DND-41 (cell line): ENCODE measurements at regions not wholly inside any gene's neighbourhood (a gene's known extent, or its start where the extent isn't known, plus 50 kb on each side); places are given as distances from the start of the nearest gene placed in this dataset.

Source experiments
- EZH2 ChIP-seq: IDR thresholded peaks from 3 replicates; pipeline ENCODE4 v1.6.1; 2012; ENCODE audit warnings: borderline replicate concordance, low read depth, mild to moderate bottlenecking, moderate library complexity, low read length, inconsistent platforms; ENCODE audit not compliant: severe bottlenecking
- TF ChIP-seq, protein P1 (sequence below): IDR thresholded peaks from 2 replicates; pipeline ENCODE4 v1.5.1; 2012; ENCODE audit warnings: borderline replicate concordance, low read length, moderate library complexity, mild to moderate bottlenecking; ENCODE audit not compliant: poor library complexity, severe bottlenecking; ENCODE audit errors: extremely low read depth

GRCh38 chr20:8938532-8938931 is 130.4 kb upstream of the PLCB4 start:
- TF ChIP-seq, protein P1, sequence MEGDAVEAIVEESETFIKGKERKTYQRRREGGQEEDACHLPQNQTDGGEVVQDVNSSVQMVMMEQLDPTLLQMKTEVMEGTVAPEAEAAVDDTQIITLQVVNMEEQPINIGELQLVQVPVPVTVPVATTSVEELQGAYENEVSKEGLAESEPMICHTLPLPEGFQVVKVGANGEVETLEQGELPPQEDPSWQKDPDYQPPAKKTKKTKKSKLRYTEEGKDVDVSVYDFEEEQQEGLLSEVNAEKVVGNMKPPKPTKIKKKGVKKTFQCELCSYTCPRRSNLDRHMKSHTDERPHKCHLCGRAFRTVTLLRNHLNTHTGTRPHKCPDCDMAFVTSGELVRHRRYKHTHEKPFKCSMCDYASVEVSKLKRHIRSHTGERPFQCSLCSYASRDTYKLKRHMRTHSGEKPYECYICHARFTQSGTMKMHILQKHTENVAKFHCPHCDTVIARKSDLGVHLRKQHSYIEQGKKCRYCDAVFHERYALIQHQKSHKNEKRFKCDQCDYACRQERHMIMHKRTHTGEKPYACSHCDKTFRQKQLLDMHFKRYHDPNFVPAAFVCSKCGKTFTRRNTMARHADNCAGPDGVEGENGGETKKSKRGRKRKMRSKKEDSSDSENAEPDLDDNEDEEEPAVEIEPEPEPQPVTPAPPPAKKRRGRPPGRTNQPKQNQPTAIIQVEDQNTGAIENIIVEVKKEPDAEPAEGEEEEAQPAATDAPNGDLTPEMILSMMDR, result no peak
- TF ChIP-seq EZH2, result no peak
